ENCODE measurements at regions not wholly inside any gene's neighbourhood (a gene's known extent, or its start where the extent isn't known, plus 50 kb on each side); places are given as distances from the start of the nearest gene placed in this dataset.

DNA sequence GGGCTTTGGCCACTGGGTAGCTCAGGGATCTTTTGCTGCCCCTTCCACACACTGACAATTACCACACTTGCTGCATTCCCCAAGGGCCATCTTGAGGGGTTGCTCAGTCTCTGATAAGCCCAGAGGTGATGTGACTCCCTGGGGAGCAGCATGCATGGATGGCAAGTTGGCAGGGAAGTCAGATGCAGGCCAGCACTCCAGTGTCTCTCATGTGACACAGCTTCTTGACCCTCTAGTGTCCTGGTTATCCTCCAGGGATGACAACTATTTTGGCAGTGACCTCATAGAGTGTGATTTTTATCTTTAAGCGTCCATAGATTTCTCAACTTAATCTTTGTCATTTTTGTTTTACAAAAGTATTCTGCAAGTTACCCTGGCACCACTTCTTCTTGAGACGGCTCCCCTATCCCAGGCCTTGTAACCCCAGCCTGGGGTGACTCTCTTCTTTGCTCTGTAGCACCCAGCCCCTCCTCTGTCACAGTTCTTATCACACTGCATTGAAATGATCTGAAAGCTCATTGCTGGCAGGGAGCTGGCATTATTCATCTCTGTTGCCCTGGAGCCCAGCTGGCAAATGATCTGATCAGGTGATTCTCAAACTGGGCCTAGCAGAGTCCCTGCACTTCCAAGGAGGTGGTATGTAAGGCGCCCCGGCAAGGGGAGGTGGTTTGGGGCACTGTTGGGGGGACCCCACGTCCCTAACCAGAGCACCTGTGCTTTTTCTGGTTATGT lies 72.6 kb downstream of the TENT5C start:
- no peak overlapping the region for H3K27ac ChIP-seq (replicated peaks)
- no peak overlapping the region for H3K4me3 ChIP-seq (replicated peaks; ENCODE audit: insufficient read depth, low read length)
- H3K27me3 ChIP-seq (ENCODE audit: insufficient read depth, poor library complexity, severe bottlenecking), result no peaks in the 10 kb centered on the region
- TF ChIP-seq, protein P1, sequence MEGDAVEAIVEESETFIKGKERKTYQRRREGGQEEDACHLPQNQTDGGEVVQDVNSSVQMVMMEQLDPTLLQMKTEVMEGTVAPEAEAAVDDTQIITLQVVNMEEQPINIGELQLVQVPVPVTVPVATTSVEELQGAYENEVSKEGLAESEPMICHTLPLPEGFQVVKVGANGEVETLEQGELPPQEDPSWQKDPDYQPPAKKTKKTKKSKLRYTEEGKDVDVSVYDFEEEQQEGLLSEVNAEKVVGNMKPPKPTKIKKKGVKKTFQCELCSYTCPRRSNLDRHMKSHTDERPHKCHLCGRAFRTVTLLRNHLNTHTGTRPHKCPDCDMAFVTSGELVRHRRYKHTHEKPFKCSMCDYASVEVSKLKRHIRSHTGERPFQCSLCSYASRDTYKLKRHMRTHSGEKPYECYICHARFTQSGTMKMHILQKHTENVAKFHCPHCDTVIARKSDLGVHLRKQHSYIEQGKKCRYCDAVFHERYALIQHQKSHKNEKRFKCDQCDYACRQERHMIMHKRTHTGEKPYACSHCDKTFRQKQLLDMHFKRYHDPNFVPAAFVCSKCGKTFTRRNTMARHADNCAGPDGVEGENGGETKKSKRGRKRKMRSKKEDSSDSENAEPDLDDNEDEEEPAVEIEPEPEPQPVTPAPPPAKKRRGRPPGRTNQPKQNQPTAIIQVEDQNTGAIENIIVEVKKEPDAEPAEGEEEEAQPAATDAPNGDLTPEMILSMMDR (IDR thresholded peaks at IDR 0.05; ENCODE audit: insufficient read depth, low read length), result no peak
- TF ChIP-seq REST (IDR thresholded peaks at IDR 0.05; ENCODE audit: insufficient replicate concordance, low read depth), result no peak
- TF ChIP-seq POLR2AphosphoS5 (IDR thresholded peaks at IDR 0.05; ENCODE audit: low read depth), result no peak
- TF ChIP-seq GABPA (IDR thresholded peaks at IDR 0.05; ENCODE audit: low read depth), result no peak
- TF ChIP-seq SPI1 (IDR thresholded peaks at IDR 0.05; ENCODE audit: borderline replicate concordance, low read depth), result no peak
- DNase-seq (ENCODE audit: low read depth in 1 of 2, low spot score in 1 of 2), result no peak

- DNase-seq (ENCODE audit: low read depth in 1 of 2, low spot score in 1 of 2), result no peak
- TF ChIP-seq, protein P1 (IDR thresholded peaks at IDR 0.05; ENCODE audit: insufficient read depth, low read length), result no peak
- no peak for TF ChIP-seq GABPA (IDR thresholded peaks at IDR 0.05; ENCODE audit: low read depth)
- TF ChIP-seq SPI1 (IDR thresholded peaks at IDR 0.05; ENCODE audit: borderline replicate concordance, low read depth), result no peak
- no peak for TF ChIP-seq POLR2AphosphoS5 (IDR thresholded peaks at IDR 0.05; ENCODE audit: low read depth)
- H3K27ac ChIP-seq (replicated peaks), result no peak overlapping the region
- H3K4me3 ChIP-seq (replicated peaks; ENCODE audit: insufficient read depth, low read length), result no peak overlapping the region
- no peaks in the 10 kb centered on the region for H3K27me3 ChIP-seq (ENCODE audit: insufficient read depth, poor library complexity, severe bottlenecking)
Observed at GRCh38 chr1:117679299-117679698, 73.5 kb downstream of the TENT5C start.

DNA sequence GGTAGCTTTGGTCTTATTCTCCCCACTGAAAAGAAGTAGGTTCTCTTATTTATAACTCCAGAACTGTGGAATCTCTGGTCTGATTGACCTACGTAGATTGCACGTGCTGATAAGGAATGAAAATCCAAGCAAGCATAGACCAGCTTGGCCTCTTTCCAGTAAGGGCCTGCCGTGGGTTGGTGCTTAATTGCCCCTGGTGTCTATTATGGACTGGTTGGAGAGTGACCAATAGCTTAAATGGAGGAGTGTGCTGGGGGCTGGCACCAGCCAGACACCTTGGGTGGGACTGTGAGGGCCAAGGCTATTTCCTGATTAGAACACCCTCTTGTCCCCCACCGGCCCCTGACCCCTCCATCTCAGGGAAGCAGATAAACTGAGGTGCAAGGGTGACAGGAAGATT lies 74.0 kb downstream of the TENT5C start:
- no peak overlapping the region for H3K4me3 ChIP-seq (replicated peaks; ENCODE audit: insufficient read depth, low read length)
- no peak overlapping the region for H3K27ac ChIP-seq (replicated peaks)
- DNase-seq (ENCODE audit: low read depth in 1 of 2, low spot score in 1 of 2), result no peak
- H3K27me3 ChIP-seq (ENCODE audit: insufficient read depth, poor library complexity, severe bottlenecking), result no peaks in the 10 kb centered on the region
- TF ChIP-seq GABPA (IDR thresholded peaks at IDR 0.05; ENCODE audit: low read depth) (no peak), SPI1 (IDR thresholded peaks at IDR 0.05; ENCODE audit: borderline replicate concordance, low read depth) (no peak), REST (IDR thresholded peaks at IDR 0.05; ENCODE audit: insufficient replicate concordance, low read depth) (no peak), POLR2AphosphoS5 (IDR thresholded peaks at IDR 0.05; ENCODE audit: low read depth) (no peak)
- TF ChIP-seq, protein P1 (IDR thresholded peaks at IDR 0.05; ENCODE audit: insufficient read depth, low read length), result no peak

Measured in HL-60 (cell line).